Left forelimb (tissue), 1 donor: ENCODE measurements at regions not wholly inside any gene's neighbourhood (a gene's known extent, or its start where the extent isn't known, plus 50 kb on each side); places are given as distances from the start of the nearest gene placed in this dataset.
"Not testable (repeated sequence)": the region's sequence is repeated elsewhere in the genome, so short reads cannot be mapped to it uniquely, and the experiment has no call there.

Experiments used
- DNase-seq: peaks from one replicate; pipeline ENCODE4 v3.0.0-alpha.2; 2018; ENCODE audit warnings: low spot score

DNA sequence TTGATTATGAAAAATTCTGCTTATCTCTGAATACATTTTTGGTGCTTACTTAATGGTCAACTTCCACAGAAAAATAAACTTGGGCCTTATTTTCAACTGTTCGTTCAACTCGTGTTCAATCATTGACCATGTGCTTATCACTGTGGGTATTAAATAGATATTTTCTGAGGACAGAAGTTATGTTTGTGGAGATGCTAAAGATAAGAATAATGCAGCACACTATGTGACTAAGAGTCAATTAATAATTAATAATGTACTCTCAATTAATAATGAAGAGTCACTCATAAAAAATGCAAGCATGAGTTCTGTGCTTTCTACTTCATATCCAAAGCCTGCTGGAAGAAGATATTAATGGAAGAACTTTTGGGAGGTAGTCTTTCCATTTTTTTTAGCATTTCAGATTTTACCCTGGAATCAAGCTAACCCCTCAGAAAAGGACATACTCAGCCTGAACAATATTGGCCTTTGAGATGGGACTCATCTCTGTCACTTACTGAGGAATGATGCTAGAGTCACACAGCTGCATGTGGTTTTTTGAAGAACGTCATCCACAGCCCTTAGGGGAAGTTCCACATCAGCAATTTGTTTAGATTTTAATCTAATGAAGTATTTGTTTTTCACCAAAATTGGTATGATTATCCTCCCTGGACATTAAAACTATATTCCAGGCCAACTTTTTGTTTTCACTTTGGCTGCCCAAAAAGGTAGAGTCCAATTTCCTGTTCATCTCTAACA, 191.9 kb upstream of the CRIM1 start:
- no peak for DNase-seq

DNA sequence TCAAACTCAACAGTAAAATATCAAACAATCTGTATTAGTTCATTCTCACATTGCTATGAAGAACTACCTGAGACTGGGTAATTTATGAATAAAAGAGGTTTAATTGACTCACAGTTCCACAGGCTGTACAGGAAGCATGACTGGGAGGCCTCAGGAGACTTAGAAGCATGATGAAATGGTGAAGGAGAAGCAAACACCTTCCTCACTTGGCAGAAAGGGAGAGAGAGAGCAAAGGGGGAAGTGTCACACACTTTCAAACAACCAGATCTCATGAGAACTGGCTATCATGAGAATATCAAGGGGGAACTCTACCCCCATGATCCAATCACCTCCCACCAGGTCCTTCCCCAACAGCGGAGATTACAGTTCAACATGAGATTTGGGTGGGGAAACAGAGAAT, 198.5 kb upstream of the CRIM1 start:
- not testable (repeated sequence) for DNase-seq

DNA sequence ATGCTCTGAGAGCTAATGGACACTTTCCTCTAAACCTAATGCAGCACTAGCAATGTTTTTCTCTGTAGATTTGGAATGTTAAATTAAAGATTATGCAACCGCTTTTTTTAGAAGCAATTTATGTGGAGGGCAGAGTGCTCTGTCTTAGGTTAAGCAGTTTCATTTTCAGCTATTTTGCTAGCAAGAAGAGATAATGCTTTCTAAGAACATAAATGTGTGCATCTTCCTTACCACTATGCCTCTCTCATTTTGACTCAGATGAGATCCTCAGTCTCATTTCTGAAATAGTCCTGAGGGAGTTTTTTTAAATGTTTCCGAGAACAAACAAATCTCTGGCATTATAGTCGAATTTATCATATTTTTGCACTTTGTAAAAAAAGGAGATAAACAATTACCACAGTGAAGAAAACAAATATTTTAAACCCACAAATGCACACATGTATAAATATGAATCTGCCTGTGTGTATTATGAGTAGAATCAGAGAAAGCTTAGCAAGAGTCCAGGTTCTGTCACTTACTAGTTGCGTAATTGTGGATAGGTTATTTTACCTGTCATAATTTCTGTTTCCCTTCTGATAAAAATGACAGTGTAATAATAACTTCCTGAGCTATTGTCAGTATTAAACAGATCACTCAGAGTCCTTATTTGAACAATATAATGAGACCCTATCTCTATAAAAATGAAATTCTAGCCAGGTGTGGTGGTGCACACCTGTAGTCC, 207.7 kb upstream of the CRIM1 start:
- no peak for DNase-seq

DNA sequence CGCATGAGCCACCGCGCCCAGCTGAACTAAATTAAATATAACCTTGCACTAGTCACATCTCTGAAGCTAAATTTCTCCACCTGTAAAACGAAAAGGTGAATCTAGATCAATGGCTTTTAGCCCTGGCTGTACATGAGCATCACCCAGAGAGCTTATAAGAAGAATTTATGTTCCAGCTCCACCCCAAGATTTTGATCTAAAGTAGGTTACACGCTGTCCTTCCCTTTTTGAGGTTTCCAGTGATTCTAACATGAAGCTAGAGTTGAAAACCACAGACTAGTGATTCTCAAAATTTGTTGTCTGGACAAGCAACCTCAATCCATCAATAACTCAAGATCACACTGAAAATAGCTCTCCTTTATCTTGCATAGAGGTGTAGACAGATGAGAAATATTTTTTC, 208.8 kb upstream of the CRIM1 start:
- no peak for DNase-seq

DNA sequence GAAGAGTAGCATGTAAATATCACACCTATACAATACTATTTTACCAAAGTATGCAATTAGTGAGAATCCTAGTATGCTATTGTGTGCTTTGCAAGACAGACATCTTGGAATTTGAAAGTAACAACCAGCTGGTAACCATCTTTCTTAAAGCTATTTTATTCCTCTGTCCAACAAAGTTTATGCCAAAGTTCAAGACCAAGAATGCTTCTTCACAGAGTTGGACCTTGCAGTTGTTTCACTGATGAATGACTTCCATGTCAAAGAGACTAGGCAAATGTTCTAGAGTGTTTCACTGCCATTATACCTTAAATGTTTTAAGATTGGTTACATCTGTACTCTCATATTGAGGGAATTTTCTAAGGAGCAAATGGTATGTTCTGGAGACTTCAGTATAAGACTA, 215.2 kb upstream of the CRIM1 start:
- no peak for DNase-seq

DNA sequence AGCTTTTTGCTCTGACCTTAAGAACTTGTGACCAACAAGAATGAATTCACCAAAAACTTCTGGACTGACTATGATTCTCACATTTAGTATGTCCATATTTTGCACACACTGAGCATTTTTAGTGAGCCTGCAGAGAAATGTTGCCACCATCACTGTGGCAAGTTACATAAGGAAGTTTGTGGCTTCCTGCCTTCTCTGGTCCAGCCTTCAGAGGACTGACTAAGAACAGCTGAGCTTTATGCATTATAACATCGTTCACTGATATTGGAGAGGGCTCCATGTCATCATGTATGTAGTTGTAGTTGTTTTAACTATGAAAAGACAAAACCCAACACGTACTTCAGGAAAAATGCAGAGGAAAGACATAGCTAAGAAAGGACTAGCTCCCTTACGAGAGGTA, 218.0 kb upstream of the CRIM1 start:
- no peak for DNase-seq

DNA sequence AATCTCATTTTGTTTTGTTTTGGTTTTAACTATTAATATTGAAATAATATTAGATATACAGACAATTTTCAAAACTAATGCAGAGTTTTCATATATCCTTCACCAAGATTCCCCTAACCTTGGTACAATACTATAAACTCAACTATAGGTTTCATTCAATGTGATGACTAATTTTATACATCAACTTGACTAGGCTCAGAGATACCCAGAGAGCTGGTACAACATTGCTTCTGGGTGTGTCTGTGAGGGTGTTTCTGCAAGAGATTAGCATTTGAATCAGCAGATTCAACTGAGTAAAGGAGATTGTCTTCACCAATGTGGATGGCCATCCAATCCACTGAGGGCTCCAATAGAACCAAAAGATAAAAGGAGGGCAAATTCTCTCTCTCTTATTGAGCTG, 221.3 kb upstream of the CRIM1 start:
- no peak for DNase-seq

DNA sequence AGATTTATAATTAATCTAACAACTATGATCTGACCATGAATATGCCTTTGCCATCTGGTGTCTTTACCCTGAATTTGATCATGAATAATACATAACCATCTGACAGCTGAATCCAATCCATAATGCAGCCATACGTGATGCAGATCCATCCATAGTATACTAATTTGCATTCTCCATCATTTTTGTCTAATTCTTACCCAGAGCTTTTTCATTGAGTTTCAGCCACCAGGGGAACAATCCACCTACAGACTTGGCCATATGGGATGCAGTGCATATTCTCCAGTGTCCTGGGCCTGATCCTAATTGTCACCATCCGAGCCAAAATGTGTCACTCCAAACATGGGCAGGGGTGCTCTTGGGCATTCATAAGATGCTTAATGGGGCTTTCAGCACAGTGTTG, 227.2 kb upstream of the CRIM1 start:
- DNase-seq: no peak

DNA sequence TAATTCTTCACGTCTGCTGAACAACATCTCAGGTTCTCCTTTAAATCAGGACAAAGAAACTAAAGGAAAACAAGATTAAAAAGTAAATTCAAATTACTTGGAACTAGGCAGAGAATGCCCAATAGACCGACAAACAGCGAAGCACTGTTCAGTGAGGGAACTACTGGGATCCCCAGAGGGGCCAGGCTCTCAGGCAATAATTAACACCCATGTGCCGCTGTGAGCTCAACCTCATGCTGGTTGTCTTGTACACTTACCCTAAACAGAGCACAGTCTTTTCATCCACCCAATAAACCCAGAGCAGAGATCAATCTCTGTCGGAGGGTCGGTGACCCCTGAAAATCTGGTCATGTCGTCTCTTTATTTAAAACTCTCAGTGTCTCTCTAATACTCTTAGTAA, 229.9 kb upstream of the CRIM1 start:
- DNase-seq: no peak

DNA sequence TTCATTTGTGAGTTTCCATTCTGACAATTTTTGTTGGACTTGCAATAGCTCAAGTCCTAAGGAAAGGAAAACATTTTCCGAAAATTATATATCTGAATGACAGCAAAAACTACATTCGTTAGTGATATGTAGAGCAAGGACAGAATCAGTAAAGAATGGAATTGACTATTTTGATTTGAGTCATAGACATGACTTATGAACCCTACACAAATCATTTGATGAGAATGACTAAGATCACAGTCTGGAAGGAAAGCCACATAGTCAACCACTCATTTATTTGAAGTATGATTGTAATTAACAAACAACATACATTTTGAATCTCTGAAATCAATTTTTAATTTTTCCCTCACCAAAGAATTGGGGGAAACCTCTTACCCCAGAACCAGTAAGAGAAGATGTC, 231.6 kb upstream of the CRIM1 start:
- DNase-seq: no peak

DNA sequence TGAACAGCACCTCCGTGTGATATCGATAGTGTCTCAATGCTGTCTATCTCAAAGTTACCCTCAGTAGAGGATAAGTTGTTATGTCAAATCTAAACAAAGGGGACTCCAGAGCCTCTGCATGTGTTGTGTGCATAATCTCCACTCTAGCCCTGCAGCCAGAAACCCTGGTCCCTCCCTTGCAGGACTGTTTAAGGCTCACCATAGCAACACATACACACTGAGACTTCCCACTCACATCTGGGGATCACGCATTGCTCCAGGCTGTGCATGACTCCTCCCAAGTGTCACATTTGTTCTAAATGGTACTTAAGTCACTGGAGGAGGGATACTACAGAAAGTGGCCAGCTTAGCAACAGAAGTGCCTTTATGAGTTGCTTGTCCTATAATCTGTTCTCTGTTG, 258.6 kb upstream of the CRIM1 start:
- DNase-seq: no peak

DNA sequence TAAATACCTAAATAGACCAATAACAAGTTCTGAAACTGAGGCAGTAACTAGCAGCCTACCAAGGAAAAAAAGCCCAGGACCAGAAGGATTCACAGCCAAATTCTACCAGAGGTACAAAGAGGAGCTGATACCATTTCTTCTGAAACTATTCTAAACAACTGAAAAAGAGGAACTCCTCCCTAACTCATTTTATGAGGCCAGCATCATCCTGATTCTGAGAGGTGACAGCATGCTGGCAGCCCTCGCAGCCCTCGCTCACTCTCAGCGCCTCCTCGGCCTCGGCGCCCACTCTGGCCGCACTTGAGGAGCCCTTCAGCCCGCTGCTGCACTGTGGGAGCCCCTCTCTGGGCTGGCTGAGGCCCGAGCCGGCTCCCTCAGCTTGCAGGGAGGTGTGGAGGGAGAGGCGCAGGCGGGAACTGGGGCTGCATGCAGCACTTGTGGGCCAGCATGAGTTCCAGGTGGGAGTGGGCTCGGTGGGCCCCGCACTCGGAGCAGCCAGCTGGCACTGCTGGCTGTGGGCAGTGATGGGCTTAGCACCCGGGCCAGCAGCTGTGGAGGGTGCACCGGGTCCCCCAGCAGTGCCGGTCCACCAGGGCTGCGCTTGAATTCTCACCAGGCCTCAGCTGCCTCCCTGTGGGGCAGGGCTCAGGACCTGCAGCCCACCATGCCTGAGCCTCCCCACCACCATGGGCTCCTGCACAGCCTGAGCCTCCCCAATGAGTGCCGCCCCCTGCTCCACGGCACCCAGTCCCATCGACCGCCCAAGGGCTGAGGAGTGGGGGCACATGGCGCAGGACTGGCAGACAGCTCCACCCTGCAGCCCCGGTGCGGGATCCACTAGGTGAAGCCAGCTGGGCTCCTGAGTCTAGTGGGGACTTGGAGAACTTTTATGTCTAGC, 263.5 kb upstream of the CRIM1 start:
- DNase-seq: not testable (repeated sequence)

DNA sequence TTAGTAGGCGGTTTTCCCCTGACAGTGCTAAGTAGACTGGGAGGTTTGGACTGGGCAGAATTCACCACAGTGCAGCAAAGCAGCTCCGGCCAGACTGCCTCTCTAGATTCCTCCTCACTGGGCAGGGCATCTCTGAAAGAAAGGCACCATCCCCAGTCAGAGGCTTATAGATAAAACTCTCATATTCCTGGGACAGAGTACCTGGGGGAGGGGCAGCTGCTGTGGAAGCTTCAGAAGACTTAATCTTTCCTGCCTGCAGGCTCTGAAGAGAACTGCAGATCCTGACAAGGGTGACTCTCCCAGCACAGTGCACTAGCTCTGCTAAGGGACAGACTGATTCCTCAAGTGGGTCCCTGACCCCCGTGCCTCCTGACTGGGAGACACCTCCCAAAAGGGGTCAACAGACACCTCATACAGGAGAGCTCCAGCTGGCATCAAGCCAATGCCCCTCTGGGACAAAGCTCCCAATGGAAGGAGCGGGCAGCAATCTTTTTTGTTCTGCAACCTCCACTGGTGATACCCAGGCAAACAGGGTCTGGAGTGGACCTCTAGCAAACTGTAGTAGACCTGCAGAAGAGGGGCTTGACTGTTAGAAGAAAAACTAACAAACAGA, 266.8 kb upstream of the CRIM1 start:
- DNase-seq: no peak

DNA sequence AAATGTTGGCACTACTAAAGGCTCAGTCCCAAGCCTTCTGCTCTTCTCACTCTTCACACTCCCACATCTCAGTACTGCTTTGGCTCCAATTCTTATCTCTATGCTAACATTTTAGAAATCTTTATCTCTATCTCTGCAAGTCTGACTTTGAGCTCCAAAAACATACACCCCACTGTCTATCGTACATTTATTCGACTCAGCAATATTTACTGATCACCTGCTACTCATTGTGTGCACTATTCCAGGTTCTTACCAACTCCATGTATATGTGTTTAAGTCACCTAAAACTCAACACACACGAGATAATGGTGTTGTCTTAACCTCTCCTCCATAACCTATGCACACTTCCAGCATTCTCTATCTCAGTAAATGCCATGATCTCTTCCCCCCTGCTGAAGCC, 268.2 kb upstream of the CRIM1 start:
- DNase-seq: no peak

DNA sequence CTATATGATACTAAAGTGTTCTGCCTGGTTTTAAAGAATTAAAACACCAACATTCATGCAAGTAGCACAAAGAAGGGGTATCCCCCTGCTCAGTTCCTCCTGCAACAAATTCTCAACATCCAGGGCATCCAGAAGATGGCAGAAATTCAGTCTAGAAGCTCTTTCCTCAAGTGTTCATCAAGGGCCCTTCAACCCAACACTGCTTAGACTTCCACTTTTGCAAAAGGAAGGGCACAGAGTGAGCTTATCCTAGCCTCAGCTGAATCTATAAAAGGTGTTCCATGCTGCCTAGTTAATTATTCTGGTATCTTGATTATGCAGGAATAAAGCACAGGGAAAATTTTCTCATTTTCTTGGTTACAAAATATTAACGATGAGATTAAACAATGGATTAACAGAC, 275.8 kb upstream of the CRIM1 start:
- no peak for DNase-seq

DNA sequence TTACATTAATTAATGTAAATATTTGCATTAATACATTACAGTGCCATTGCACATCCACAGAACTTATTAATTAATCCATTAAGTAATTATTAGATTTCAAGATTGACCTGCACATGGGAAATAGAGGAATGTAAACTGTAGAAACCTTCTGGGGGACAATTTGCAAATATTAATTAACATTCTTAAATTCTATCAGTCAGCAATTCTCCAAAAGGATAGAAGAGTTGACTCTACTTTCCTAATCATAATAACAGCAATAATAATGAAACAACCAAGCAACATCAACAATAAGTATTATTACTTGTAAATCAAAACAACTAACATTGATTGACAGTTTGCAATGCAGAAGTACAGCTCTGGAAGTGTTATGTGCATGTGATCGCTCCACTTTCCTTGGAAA, 281.6 kb upstream of the CRIM1 start:
- DNase-seq: no peak

DNA sequence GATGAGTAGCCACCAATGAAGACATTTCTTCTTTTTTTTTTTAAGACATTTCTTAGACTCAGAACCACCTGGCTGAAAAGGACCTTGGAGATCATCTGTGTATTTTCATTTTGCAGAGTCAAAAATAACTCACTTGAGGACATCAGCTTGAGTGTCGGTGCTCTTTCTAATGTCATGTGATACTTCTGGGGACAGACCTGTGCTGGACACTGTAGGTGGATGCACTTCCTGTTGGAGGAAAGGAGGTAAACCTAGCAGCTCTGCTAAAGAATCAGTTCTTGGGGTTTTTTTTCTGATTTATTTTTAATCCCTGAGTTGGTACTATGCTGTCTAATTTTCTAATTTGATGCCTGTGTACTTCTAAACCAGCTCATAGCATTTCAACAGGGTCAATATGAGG, 283.9 kb upstream of the CRIM1 start:
- DNase-seq: no peak

DNA sequence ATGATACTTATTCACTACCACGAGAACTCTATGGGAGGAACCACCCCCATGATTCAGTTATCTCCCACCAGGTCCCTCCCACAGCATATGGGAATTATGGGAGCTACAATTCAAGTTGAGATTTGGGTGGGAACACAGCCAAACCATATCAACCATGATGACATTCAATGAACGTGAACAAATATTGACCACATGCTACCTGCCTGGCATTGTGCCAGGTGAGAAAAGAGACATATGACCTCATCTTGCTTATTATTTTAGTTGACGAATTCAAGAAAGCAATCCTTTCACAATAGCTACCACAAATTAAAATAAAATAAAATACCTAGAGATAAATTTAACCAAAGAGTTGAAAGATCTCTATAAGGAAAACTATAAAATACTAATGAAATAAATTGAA, 286.5 kb upstream of the CRIM1 start:
- no peak for DNase-seq

DNA sequence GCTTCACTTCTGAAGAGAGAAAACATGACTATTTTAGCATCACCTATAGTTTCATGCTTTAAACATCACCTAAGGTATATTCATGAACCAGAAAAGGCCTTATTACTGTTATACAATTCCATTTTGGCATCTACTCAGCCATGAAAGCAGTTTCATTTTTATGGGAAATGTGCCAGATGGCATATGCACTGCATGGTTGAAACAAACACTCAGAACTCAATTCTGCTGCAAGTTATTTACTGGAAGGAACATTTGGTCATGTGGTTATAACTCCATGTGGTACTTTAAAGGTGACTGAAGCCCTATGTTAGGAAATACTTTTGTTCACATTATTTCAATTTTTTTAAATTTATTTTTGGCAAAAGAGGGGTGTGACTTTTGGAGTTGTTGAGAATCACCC, 287.5 kb upstream of the CRIM1 start:
- DNase-seq: no peak

DNA sequence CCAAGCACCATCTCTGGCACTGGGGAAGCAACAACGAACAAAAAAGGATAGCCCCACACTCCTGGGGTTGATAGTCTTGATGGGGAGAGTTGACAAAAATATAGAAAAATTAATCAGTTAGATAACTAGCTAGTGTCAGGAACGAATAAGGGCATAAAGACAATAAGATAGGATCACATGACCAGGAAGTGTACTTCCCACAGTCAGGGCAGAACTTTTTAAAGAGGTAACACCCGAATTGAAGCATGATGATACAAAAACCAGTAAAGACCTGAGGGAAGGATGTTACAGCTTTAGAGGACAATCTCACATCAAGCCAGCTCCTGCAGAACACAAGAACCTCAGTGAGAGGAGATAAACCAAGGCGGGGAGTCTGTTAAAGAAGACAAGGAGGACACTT, 295.4 kb upstream of the CRIM1 start:
- DNase-seq: no peak

DNA sequence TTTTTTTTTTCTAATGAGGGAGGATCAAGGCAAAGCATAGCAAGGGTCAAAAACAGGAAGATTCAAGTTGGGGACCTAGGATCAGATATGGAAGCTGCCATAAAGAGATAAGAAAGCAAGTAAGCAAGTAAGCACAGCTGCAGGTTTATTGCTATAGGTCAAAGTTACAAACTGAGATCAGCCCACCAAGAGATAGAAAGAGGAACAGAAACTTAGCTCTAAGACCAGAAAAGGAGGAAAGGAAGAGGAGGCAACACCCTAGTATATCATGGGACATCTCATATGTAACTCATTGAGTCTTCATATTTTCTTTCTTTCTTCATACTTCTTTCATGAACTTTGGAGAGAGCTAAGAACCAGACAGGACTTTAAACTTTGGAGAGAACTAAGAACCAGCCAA, 295.9 kb upstream of the CRIM1 start:
- DNase-seq: no peak

DNA sequence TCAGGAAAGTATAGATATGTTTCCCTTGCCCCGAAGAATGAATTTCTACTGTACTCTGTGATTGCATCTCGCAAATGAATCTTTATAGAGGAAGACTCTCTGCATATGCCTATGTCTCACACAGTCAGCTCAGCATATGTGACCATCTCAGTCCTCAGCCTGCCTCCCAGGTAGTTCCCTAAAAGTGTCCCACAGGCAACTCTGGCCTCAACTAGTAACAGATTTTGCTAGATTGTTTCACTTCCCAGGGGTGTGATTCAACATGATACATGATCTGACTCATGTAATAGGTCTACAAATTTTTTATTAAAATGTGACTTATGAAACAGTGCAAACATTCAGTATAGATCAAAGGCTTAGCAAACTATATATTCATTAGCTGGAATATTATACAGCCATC, 296.6 kb upstream of the CRIM1 start:
- no peak for DNase-seq

DNA sequence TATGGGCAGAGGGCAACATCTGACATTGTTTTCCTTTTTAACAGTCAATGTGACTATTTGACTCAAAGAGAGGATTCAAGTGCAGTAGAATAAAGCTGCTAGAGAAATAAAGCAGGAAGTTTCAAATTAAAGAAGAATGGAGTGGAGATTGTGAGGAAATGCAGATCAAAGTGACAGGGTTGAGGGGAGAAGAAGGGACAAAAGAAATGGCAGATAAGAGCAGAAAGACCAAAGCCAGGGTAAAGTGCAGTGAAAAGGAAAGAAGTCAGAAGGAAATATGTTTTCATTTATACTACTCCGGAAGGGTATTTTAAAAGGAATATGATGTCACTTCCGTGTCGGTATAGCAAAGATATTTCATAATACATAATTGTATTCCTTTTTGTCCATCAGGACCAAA, 297.5 kb upstream of the CRIM1 start:
- DNase-seq: no peak
